ENCODE measurements at regions not wholly inside any gene's neighbourhood (a gene's known extent, or its start where the extent isn't known, plus 50 kb on each side); places are given as distances from the start of the nearest gene placed in this dataset.

DNA sequence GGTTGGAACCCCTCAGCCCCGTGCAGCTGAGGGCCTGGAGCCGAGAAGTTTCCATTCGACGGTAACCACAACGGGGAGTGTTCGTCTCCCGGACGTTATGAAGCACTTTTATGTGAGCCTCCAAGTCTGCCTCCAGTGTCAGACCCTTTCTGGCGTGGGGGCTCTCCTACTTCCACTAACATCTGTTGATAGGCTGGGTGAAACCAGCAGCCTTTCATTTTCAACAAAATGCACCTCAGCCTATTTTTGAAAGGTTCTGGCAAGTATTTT is 257.4 kb downstream of the THBS2 start:
- TF ChIP-seq, protein P1, sequence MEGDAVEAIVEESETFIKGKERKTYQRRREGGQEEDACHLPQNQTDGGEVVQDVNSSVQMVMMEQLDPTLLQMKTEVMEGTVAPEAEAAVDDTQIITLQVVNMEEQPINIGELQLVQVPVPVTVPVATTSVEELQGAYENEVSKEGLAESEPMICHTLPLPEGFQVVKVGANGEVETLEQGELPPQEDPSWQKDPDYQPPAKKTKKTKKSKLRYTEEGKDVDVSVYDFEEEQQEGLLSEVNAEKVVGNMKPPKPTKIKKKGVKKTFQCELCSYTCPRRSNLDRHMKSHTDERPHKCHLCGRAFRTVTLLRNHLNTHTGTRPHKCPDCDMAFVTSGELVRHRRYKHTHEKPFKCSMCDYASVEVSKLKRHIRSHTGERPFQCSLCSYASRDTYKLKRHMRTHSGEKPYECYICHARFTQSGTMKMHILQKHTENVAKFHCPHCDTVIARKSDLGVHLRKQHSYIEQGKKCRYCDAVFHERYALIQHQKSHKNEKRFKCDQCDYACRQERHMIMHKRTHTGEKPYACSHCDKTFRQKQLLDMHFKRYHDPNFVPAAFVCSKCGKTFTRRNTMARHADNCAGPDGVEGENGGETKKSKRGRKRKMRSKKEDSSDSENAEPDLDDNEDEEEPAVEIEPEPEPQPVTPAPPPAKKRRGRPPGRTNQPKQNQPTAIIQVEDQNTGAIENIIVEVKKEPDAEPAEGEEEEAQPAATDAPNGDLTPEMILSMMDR (conservative IDR thresholded peaks at IDR 0.05) = no peak
- TF ChIP-seq ZFX (IDR thresholded peaks at IDR 0.05) = no peak
